Endothelial cell of umbilical vein (primary cell): ENCODE measurements at regions not wholly inside any gene's neighbourhood (a gene's known extent, or its start where the extent isn't known, plus 50 kb on each side); places are given as distances from the start of the nearest gene placed in this dataset.

Experiments
- BruUV-seq: library from RNA; stranded (reverse); fragments of 400-500 nt; replicated peaks from 2 replicates; lab custom pipeline; 2021; lab: Mats Ljungman, UMichigan
- CTCF ChIA-PET: fragments of 300-600, 350-600 bp; sonication (Branson Sonifier 250); formaldehyde crosslinking; loops from one replicate; lab custom pipeline; 2021; ENCODE audit warnings: antibody characterized with exemption, inconsistent platforms; lab: Charles Lee
- POLR2A ChIA-PET: fragments of 300-600, 350-600 bp; sonication (Branson Sonifier 250); formaldehyde crosslinking; loops from one replicate; lab custom pipeline; 2021; ENCODE audit warnings: antibody characterized with exemption, inconsistent platforms; lab: Charles Lee
- DNase-seq: peaks from one replicate; pipeline ENCODE4 v3.0.0-alpha.2; 2011; ENCODE audit warnings: low read depth, low spot score
- FAIRE-seq: peaks from 2 replicates; lab custom pipeline; 2011; peaks lifted over from hg19 to GRCh38; lab: Jason Lieb, UNC
- H2AFZ ChIP-seq: 2 replicates; pipeline ENCODE4 v1.6.0; 2012; ENCODE audit warnings: low read depth, low read length, control low read depth, inconsistent platforms
- H3K27ac ChIP-seq: 2 replicates; pipeline ENCODE4 v1.5.1; 2011; ENCODE audit warnings: low read depth, mild to moderate bottlenecking, control low read depth, low read length, moderate library complexity; ENCODE audit not compliant: insufficient read depth
- H3K27me3 ChIP-seq, 2 experiments: 2 replicates each; pipeline versions ENCODE4 v1.6.0 to v1.6.1; 2011; ENCODE audit warnings: low read length in 2 of 2, mixed read lengths in 1 of 2; ENCODE audit not compliant: control insufficient read depth in 2 of 2, insufficient read depth in 2 of 2
- H3K36me3 ChIP-seq, 2 experiments: 2 replicates in 1 of 2; 3 replicates in 1 of 2; pipeline ENCODE4 v1.5.1; 2011; ENCODE audit warnings: low read length in 2 of 2, mild to moderate bottlenecking in 1 of 2, moderate library complexity in 1 of 2; ENCODE audit not compliant: control insufficient read depth in 2 of 2, insufficient read depth in 2 of 2; ENCODE audit errors: extremely low read depth in 1 of 2
- H3K4me1 ChIP-seq: 3 replicates; pipeline ENCODE4 v1.5.1; 2011; ENCODE audit warnings: mild to moderate bottlenecking, low read length; ENCODE audit not compliant: control insufficient read depth, insufficient read depth; ENCODE audit errors: extremely low read depth
- H3K4me2 ChIP-seq: 2 replicates; pipeline ENCODE4 v1.6.1; 2011; ENCODE audit warnings: low read length, control low read depth, mixed read lengths; ENCODE audit not compliant: insufficient read depth
- H3K4me3 ChIP-seq, 3 experiments: fragments of 200-600 bp in 1 of 3; sonication (generic), shearing (Covaris generic) in 1 of 3; replicated peaks in 1 of 3; 2 replicates each; pipeline ENCODE4 v1.5.1; 2011 to 2016; ENCODE audit warnings: control low read depth in 3 of 3, low read length in 3 of 3, mild to moderate bottlenecking in 2 of 3, inconsistent platforms in 1 of 3, low read depth in 1 of 3, moderate library complexity in 1 of 3; ENCODE audit not compliant: insufficient read depth in 1 of 3
- H3K79me2 ChIP-seq: 2 replicates; pipeline ENCODE4 v1.6.0; 2012; ENCODE audit warnings: low read length, inconsistent platforms; ENCODE audit not compliant: control insufficient read depth, insufficient read depth
- H3K9ac ChIP-seq: replicated peaks from 2 replicates; pipeline ENCODE3; 2011; ENCODE audit warnings: low read length, control low read depth; ENCODE audit not compliant: insufficient read depth; ENCODE audit errors: extremely low read depth
- H3K9me1 ChIP-seq: replicated peaks from 3 replicates; pipeline ENCODE4 v1.6.0; 2011; ENCODE audit warnings: mild to moderate bottlenecking, low read length; ENCODE audit not compliant: control insufficient read depth, insufficient read depth; ENCODE audit errors: extremely low read depth
- H3K9me3 ChIP-seq: replicated peaks from 2 replicates; pipeline ENCODE4 v1.5.1; 2012; ENCODE audit warnings: low read length, inconsistent platforms; ENCODE audit not compliant: control insufficient read depth, insufficient read depth
- H4K20me1 ChIP-seq: replicated peaks from 2 replicates; pipeline ENCODE3; 2011; ENCODE audit warnings: mild to moderate bottlenecking, low read length; ENCODE audit not compliant: control insufficient read depth, insufficient read depth; ENCODE audit errors: extremely low read depth
- EZH2 ChIP-seq: IDR thresholded peaks from 2 replicates; pipeline ENCODE4 v1.6.1; 2012; ENCODE audit warnings: borderline replicate concordance, low read depth, mild to moderate bottlenecking, moderate library complexity, low read length, inconsistent platforms; ENCODE audit not compliant: severe bottlenecking
- FOS ChIP-seq: IDR thresholded peaks from 2 replicates; pipeline ENCODE4 v1.6.1; 2011; ENCODE audit warnings: mild to moderate bottlenecking, low read length, moderate library complexity, borderline replicate concordance; ENCODE audit not compliant: insufficient read depth
- POLR2A ChIP-seq: IDR thresholded peaks from 2 replicates; pipeline ENCODE4 v1.6.1; 2012; ENCODE audit warnings: low read depth, mild to moderate bottlenecking, control low read depth, low read length
- POLR2AphosphoS5 ChIP-seq: IDR thresholded peaks from 2 replicates; pipeline ENCODE4 v1.6.1; 2012; ENCODE audit warnings: low read depth, mild to moderate bottlenecking, control low read depth, low read length, moderate library complexity; ENCODE audit not compliant: insufficient read depth
- dilution Hi-C: fragments of 300-500 bp; cut with MboI; formaldehyde crosslinking; loops from one replicate; pipeline ENCODE4 v1.15.0; 2019; ENCODE audit warnings: low sequenced_read_pairs; ENCODE audit not compliant: extremely low pct_ligation_motif_present
- intact Hi-C: fragments of 100-400 bp; cut with micrococcal nuclease; formaldehyde crosslinking; loops from one replicate; pipeline ENCODE4 v1.10.0; 2022
- TF ChIP-seq, protein P1 (sequence below): IDR thresholded peaks from 2 replicates; pipeline ENCODE4 v1.6.1; 2011; ENCODE audit not compliant: insufficient read depth, insufficient read length
- TF ChIP-seq, protein P2 (sequence below), 2 donors: IDR thresholded peaks; 1 replicate in 1 of 2; 2 replicates in 1 of 2; pipeline ENCODE4 v1.5.1; 2011; ENCODE audit warnings: low read length in 2 of 2, mild to moderate bottlenecking in 2 of 2, moderate library complexity in 2 of 2, control low read depth in 1 of 2, inconsistent platforms in 1 of 2, low read depth in 1 of 2; ENCODE audit not compliant: insufficient read depth in 1 of 2; ENCODE audit errors: extremely low read depth in 1 of 2

DNA sequence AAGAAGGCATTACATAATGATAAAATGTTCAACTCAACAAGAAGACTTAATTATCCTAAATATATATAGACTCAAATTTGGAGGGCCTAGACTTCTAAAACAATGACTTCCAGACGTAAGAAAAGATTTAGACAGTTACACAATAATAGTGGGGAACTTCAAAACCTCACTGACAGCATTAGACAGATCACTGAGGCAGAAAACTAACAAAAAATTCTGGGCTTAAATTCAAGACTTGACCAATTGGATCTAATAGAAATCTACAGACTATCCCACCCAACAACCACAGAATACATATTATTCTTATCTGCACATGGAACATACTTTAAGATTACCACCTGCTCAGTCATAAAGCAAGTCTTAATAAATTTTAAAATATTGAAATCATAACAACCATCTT, 93.3 kb upstream of the ARSJ start:
- dilution Hi-C loops (no loop called here), intact Hi-C loops (loop anchor here (5.0 to 10.0 kb wide), 4 partner anchors 190 to 795 kb away; no protein-coding TSS in a partner anchor)
- H3K36me3 ChIP-seq, result no peaks in the 10 kb centered on the region
- no TSS peak for BruUV-seq
- no peak overlapping the region for H3K9ac ChIP-seq
- H3K9me3 ChIP-seq, result no peaks in the 10 kb centered on the region
- CTCF ChIA-PET, result interaction anchor here (0.9 to 2.8 kb wide), 4 partner anchors 8 to 122 kb away, joined by 3 to 20 read pairs (median 8); no protein-coding TSS in a partner anchor
- no peak overlapping the region for H3K4me3 ChIP-seq
- POLR2A ChIA-PET, result no interaction called here
- TF ChIP-seq, protein P1, sequence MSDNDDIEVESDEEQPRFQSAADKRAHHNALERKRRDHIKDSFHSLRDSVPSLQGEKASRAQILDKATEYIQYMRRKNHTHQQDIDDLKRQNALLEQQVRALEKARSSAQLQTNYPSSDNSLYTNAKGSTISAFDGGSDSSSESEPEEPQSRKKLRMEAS, result no peak
- TF ChIP-seq POLR2A (no peak), FOS (no peak), EZH2 (no peak), POLR2AphosphoS5 (no peak)
- TF ChIP-seq, protein P2, sequence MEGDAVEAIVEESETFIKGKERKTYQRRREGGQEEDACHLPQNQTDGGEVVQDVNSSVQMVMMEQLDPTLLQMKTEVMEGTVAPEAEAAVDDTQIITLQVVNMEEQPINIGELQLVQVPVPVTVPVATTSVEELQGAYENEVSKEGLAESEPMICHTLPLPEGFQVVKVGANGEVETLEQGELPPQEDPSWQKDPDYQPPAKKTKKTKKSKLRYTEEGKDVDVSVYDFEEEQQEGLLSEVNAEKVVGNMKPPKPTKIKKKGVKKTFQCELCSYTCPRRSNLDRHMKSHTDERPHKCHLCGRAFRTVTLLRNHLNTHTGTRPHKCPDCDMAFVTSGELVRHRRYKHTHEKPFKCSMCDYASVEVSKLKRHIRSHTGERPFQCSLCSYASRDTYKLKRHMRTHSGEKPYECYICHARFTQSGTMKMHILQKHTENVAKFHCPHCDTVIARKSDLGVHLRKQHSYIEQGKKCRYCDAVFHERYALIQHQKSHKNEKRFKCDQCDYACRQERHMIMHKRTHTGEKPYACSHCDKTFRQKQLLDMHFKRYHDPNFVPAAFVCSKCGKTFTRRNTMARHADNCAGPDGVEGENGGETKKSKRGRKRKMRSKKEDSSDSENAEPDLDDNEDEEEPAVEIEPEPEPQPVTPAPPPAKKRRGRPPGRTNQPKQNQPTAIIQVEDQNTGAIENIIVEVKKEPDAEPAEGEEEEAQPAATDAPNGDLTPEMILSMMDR (IDR thresholded peaks at IDR 0.05; ENCODE audit: extremely low read depth in 1 of 2, insufficient read depth in 1 of 2, low read depth in 1 of 2, low read length in 2 of 2), result no peak
- FAIRE-seq (no peak), DNase-seq (no peak)
- H3K9me1 ChIP-seq, result no peaks in the 10 kb centered on the region
- H3K4me1 ChIP-seq, result peaks cover 8% of the 10 kb centered on the region
- no peaks in the 10 kb centered on the region for H4K20me1 ChIP-seq
- H3K27me3 ChIP-seq, result no peaks in the 10 kb centered on the region
- no peak overlapping the region for H3K27ac ChIP-seq
- no peak overlapping the region for H2AFZ ChIP-seq
- H3K4me2 ChIP-seq, result no peak overlapping the region
- no peaks in the 10 kb centered on the region for H3K79me2 ChIP-seq
